Spleen (tissue), 7 donors: ENCODE measurements at regions not wholly inside any gene's neighbourhood (a gene's known extent, or its start where the extent isn't known, plus 50 kb on each side); places are given as distances from the start of the nearest gene placed in this dataset.

Experiments
- CTCF ChIP-seq, 11 experiments: fragments of 200-600 bp in 7 of 11; fragments of 450-650 bp in 4 of 11; sonication (generic) in 4 of 11; IDR thresholded peaks in 8 of 11; conservative IDR thresholded peaks in 3 of 11; 1 replicate in 7 of 11; 2 replicates in 4 of 11; pipeline versions ENCODE4 v1.4.0 to v1.8.0; 2016 to 2021; ENCODE audit warnings: antibody characterized with exemption in 11 of 11, inconsistent platforms in 4 of 11, mild to moderate bottlenecking in 1 of 11
- POLR2A ChIP-seq, 3 donors: fragments of 450-650 bp; IDR thresholded peaks; one replicate each; pipeline ENCODE4 v1.5.1; 2017; ENCODE audit warnings: antibody characterized with exemption in 3 of 3, mild to moderate bottlenecking in 1 of 3
- POLR2AphosphoS5 ChIP-seq, 3 donors: sonication (generic); formaldehyde crosslinking; IDR thresholded peaks; one replicate each; pipeline ENCODE4 v1.5.1; 2017; ENCODE audit warnings: antibody characterized with exemption in 3 of 3
- donor health status: DM: no; HTN: no; CAD: no; lungs with moderate emphysema.
- donor health status: DM: no; HTN: no; CAD: no.
- donor health status: DM: no; HTN: no; CAD: no.

DNA sequence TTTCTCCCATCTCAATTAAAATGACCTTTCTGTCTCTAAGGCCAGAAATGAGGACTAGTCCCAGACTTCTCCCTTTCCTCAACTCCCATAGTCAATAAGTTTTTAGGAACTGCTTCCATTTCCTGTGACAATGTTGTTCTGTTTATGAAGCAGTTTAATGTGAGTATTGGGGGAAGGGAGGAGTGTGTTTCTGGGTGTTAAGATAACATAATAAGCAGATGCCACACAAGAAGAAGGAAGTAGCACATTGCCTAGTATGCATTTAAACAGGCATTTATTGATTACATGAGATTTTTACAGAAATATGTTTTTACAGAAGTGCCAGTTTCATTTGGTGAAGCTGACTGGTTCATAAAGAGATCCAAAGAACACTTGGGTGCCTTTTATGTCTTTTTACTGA is 65.6 kb upstream of the TNR start:
- TF ChIP-seq POLR2A (IDR thresholded peaks at IDR 0.05) (no peak), CTCF (IDR thresholded peaks at IDR 0.05 in 8 of 11, conservative IDR thresholded peaks at IDR 0.05 in 3 of 11) (no peak), POLR2AphosphoS5 (IDR thresholded peaks at IDR 0.05) (no peak)
